ENCODE measurements at regions not wholly inside any gene's neighbourhood (a gene's known extent, or its start where the extent isn't known, plus 50 kb on each side); places are given as distances from the start of the nearest gene placed in this dataset.

GRCh38 chr5:40238066-40238745 is 441.5 kb upstream of the PTGER4 start:
- no peak for DNase-seq (ENCODE audit: unreplicated experiment)
- Mint-ChIP-seq H3K27ac (ENCODE audit: low read depth, unreplicated experiment) (no peak overlapping the region), H3K9me3 (ENCODE audit: unreplicated experiment) (peaks cover under 1% of the 10 kb centered on the region), H3K4me3 (ENCODE audit: unreplicated experiment) (no peak overlapping the region), H3K4me1 (ENCODE audit: insufficient read depth, unreplicated experiment) (no peaks in the 10 kb centered on the region), H3K36me3 (ENCODE audit: insufficient read depth, unreplicated experiment) (no peaks in the 10 kb centered on the region), H3K27me3 (ENCODE audit: insufficient read depth, unreplicated experiment) (no peaks in the 10 kb centered on the region)
- intact Hi-C loops (cut with micrococcal nuclease): no loop called here
- ChIA-PET POLR2A (no interaction called here), CTCF (no interaction called here)
- no TSS peak for BruUV-seq (replicated peaks)
- no peak for TF ChIP-seq CTCF (IDR thresholded peaks at IDR 0.05; ENCODE audit: unreplicated experiment)

GRCh38 chr5:40235471-40236400 is 444.0 kb upstream of the PTGER4 start:
- no peaks in the 10 kb centered on the region for H3K36me3 Mint-ChIP-seq (ENCODE audit: insufficient read depth, unreplicated experiment)
- intact Hi-C loops (cut with micrococcal nuclease): no loop called here

GRCh38 chr5:40233268-40233667 is 446.4 kb upstream of the PTGER4 start:
- no TSS peak for BruUV-seq (replicated peaks)
- Mint-ChIP-seq H3K9me3 (ENCODE audit: unreplicated experiment) (no peaks in the 10 kb centered on the region), H3K27me3 (ENCODE audit: insufficient read depth, unreplicated experiment) (no peaks in the 10 kb centered on the region), H3K4me3 (ENCODE audit: unreplicated experiment) (no peak overlapping the region), H3K4me1 (ENCODE audit: insufficient read depth, unreplicated experiment) (no peaks in the 10 kb centered on the region), H3K36me3 (ENCODE audit: insufficient read depth, unreplicated experiment) (no peaks in the 10 kb centered on the region), H3K27ac (ENCODE audit: low read depth, unreplicated experiment) (no peak overlapping the region)
- ChIA-PET POLR2A (no interaction called here), CTCF (no interaction called here)
- no peak for TF ChIP-seq CTCF (IDR thresholded peaks at IDR 0.05; ENCODE audit: unreplicated experiment)
- no peak for DNase-seq (ENCODE audit: unreplicated experiment)
- intact Hi-C loops (cut with micrococcal nuclease): no loop called here

More at GRCh38 chr5:40235471-40236400, 444.0 kb upstream of the PTGER4 start:
- Mint-ChIP-seq H3K4me3 (ENCODE audit: unreplicated experiment) (no peak overlapping the region), H3K9me3 (ENCODE audit: unreplicated experiment) (no peaks in the 10 kb centered on the region), H3K4me1 (ENCODE audit: insufficient read depth, unreplicated experiment) (no peaks in the 10 kb centered on the region), H3K27me3 (ENCODE audit: insufficient read depth, unreplicated experiment) (no peaks in the 10 kb centered on the region), H3K27ac (ENCODE audit: low read depth, unreplicated experiment) (no peak overlapping the region)
- TF ChIP-seq CTCF (IDR thresholded peaks at IDR 0.05; ENCODE audit: unreplicated experiment): no peak
- POLR2A ChIA-PET: no interaction called here
- no TSS peak for BruUV-seq (replicated peaks)
- CTCF ChIA-PET: interaction anchor here (1.0 to 1.3 kb wide), 2 partner anchors 14 to 58 kb away, joined by 3 read pairs; no protein-coding TSS in a partner anchor
- DNase-seq (ENCODE audit: unreplicated experiment): no peak

GRCh38 chr5:40227931-40228330 is 451.8 kb upstream of the PTGER4 start:
- no peak for DNase-seq (ENCODE audit: unreplicated experiment)
- CTCF ChIA-PET: no interaction called here
- Mint-ChIP-seq H3K36me3 (ENCODE audit: insufficient read depth, unreplicated experiment) (no peaks in the 10 kb centered on the region), H3K27ac (ENCODE audit: low read depth, unreplicated experiment) (no peak overlapping the region), H3K27me3 (ENCODE audit: insufficient read depth, unreplicated experiment) (no peaks in the 10 kb centered on the region), H3K4me1 (ENCODE audit: insufficient read depth, unreplicated experiment) (peaks cover 9% of the 10 kb centered on the region), H3K9me3 (ENCODE audit: unreplicated experiment) (no peaks in the 10 kb centered on the region), H3K4me3 (ENCODE audit: unreplicated experiment) (no peak overlapping the region)
- intact Hi-C loops (cut with micrococcal nuclease): loop anchor here (10.0 kb wide), 1 partner anchor 457 kb away; no protein-coding TSS in a partner anchor
- BruUV-seq (replicated peaks): no TSS peak
- TF ChIP-seq CTCF (IDR thresholded peaks at IDR 0.05; ENCODE audit: unreplicated experiment): no peak
- POLR2A ChIA-PET: no interaction called here

Measured in MCF 10A (cell line).